ENCODE measurements at regions not wholly inside any gene's neighbourhood (a gene's known extent, or its start where the extent isn't known, plus 50 kb on each side); places are given as distances from the start of the nearest gene placed in this dataset.

DNA sequence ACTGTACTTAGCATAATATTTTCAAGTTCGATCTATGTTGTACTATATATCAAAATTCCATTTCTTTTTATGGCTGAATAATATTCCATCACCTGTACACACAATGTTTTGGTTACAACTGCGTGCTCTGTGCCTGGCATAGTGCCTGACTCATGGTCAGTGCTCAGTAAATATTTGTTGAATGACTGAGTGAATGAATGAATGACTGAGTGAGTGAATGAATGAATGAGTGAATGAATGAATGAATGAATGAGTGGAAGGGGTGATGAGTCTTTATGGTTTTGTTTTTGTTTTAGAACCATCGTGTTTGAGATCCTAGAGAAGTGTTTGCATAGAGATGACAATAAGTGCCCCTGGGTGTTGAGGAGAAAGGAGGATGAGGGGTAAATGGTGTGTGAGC, 155.3 kb downstream of the MRM1 start:
- Histone ChIP-seq H4K20me1 (replicated peaks; ENCODE audit: insufficient read depth) (no peaks in the 10 kb centered on the region), H3K4me3 (no peak overlapping the region), H3K9me2 (ENCODE audit: insufficient read depth) (no peaks in the 10 kb centered on the region), H3K27me3 (ENCODE audit: insufficient read depth) (no peaks in the 10 kb centered on the region), H3K27ac (ENCODE audit: low read depth) (no peak overlapping the region), H3K4me2 (no peak overlapping the region), H2AFZ (no peak overlapping the region), H3K4me1 (ENCODE audit: insufficient read depth) (no peaks in the 10 kb centered on the region), H3K79me2 (replicated peaks; ENCODE audit: insufficient read depth) (no peaks in the 10 kb centered on the region), H3K36me3 (ENCODE audit: insufficient read depth) (no peaks in the 10 kb centered on the region), H3F3A (replicated peaks; ENCODE audit: low read depth) (no peaks in the 10 kb centered on the region)
- DNase-seq (ENCODE audit: low spot score) (no peak), ATAC-seq (no peak)
- TF ChIP-seq NANOG (IDR thresholded peaks at IDR 0.05; ENCODE audit: borderline replicate concordance), result no peak
- TF ChIP-seq JUNB (IDR thresholded peaks at IDR 0.05; ENCODE audit: unreplicated experiment), result no peak
- TF ChIP-seq ZNF331 (CRISPR knock-in tag; IDR thresholded peaks at IDR 0.05; ENCODE audit: low read depth), result no peak
- no peak for TF ChIP-seq EZH2 (IDR thresholded peaks at IDR 0.05; ENCODE audit: low read depth, unreplicated experiment)
- Mint-ChIP-seq H3K9me3 (peaks cover 3% of the 10 kb centered on the region; the same call in 1 of the 3 replicates), H3K27ac (no peak overlapping the region), H3K27me3 (ENCODE audit: insufficient read depth, low read depth, poor library complexity) (peaks cover 4% of the 10 kb centered on the region), H3K4me3 (no peak overlapping the region), H3K4me1 (peaks cover 16% of the 10 kb centered on the region), H3K36me3 (ENCODE audit: low read depth) (no peaks in the 10 kb centered on the region; the same call in 2 of the 3 replicates)

DNA sequence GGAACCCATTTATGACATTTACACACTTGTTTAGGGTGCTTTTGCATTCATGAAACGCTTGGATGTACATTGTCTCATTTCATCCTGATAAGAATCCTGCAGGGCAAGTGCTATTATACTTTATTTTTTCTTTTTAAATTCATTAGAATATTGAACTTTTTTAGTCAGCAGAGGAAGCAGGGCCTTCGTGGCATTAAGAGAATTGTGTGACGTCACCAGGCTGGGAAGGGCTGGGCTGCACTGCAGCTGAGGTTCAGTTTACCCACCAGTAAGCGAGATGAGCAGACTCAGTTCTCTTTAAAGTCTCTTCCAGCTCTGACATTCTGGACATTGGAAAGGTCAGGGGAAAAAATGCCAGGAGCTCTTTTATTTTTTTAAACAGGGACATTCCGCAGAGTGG, 159.0 kb downstream of the MRM1 start:
- ATAC-seq (no peak), DNase-seq (ENCODE audit: low spot score) (no peak)
- peaks cover 3% of the 10 kb centered on the region; the same call in 1 of the 3 replicates for H3K9me3 Mint-ChIP-seq
- no peak overlapping the region for H3K4me3 Mint-ChIP-seq
- Histone ChIP-seq H3K27ac (ENCODE audit: low read depth) (no peak overlapping the region), H3F3A (replicated peaks; ENCODE audit: low read depth) (no peaks in the 10 kb centered on the region), H3K9me2 (ENCODE audit: insufficient read depth) (no peaks in the 10 kb centered on the region), H3K4me2 (no peak overlapping the region), H3K4me1 (ENCODE audit: insufficient read depth) (peaks cover 4% of the 10 kb centered on the region; the same call in 1 of the 2 replicates), H4K20me1 (replicated peaks; ENCODE audit: insufficient read depth) (no peaks in the 10 kb centered on the region), H3K4me3 (no peak overlapping the region), H2AFZ (no peak overlapping the region), H3K36me3 (ENCODE audit: insufficient read depth) (no peaks in the 10 kb centered on the region), H3K27me3 (ENCODE audit: insufficient read depth) (no peaks in the 10 kb centered on the region), H3K79me2 (replicated peaks; ENCODE audit: insufficient read depth) (no peaks in the 10 kb centered on the region)
- H3K36me3 Mint-ChIP-seq (ENCODE audit: low read depth), result no peaks in the 10 kb centered on the region; the same call in 2 of the 3 replicates
- no peak overlapping the region for H3K27ac Mint-ChIP-seq
- peaks cover 21% of the 10 kb centered on the region for H3K4me1 Mint-ChIP-seq
- TF ChIP-seq STAT1 (IDR thresholded peaks at IDR 0.05; ENCODE audit: unreplicated experiment), result no peak
- no peak for TF ChIP-seq CREB1 (CRISPR knock-in tag; IDR thresholded peaks at IDR 0.05; ENCODE audit: low read depth)
- TF ChIP-seq, protein P1, sequence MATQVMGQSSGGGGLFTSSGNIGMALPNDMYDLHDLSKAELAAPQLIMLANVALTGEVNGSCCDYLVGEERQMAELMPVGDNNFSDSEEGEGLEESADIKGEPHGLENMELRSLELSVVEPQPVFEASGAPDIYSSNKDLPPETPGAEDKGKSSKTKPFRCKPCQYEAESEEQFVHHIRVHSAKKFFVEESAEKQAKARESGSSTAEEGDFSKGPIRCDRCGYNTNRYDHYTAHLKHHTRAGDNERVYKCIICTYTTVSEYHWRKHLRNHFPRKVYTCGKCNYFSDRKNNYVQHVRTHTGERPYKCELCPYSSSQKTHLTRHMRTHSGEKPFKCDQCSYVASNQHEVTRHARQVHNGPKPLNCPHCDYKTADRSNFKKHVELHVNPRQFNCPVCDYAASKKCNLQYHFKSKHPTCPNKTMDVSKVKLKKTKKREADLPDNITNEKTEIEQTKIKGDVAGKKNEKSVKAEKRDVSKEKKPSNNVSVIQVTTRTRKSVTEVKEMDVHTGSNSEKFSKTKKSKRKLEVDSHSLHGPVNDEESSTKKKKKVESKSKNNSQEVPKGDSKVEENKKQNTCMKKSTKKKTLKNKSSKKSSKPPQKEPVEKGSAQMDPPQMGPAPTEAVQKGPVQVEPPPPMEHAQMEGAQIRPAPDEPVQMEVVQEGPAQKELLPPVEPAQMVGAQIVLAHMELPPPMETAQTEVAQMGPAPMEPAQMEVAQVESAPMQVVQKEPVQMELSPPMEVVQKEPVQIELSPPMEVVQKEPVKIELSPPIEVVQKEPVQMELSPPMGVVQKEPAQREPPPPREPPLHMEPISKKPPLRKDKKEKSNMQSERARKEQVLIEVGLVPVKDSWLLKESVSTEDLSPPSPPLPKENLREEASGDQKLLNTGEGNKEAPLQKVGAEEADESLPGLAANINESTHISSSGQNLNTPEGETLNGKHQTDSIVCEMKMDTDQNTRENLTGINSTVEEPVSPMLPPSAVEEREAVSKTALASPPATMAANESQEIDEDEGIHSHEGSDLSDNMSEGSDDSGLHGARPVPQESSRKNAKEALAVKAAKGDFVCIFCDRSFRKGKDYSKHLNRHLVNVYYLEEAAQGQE (IDR thresholded peaks at IDR 0.05; ENCODE audit: unreplicated experiment), result no peak
- no peak for TF ChIP-seq NANOG (IDR thresholded peaks at IDR 0.05; ENCODE audit: borderline replicate concordance)
- TF ChIP-seq EZH2 (IDR thresholded peaks at IDR 0.05; ENCODE audit: low read depth, unreplicated experiment), result no peak
- TF ChIP-seq, protein P2, sequence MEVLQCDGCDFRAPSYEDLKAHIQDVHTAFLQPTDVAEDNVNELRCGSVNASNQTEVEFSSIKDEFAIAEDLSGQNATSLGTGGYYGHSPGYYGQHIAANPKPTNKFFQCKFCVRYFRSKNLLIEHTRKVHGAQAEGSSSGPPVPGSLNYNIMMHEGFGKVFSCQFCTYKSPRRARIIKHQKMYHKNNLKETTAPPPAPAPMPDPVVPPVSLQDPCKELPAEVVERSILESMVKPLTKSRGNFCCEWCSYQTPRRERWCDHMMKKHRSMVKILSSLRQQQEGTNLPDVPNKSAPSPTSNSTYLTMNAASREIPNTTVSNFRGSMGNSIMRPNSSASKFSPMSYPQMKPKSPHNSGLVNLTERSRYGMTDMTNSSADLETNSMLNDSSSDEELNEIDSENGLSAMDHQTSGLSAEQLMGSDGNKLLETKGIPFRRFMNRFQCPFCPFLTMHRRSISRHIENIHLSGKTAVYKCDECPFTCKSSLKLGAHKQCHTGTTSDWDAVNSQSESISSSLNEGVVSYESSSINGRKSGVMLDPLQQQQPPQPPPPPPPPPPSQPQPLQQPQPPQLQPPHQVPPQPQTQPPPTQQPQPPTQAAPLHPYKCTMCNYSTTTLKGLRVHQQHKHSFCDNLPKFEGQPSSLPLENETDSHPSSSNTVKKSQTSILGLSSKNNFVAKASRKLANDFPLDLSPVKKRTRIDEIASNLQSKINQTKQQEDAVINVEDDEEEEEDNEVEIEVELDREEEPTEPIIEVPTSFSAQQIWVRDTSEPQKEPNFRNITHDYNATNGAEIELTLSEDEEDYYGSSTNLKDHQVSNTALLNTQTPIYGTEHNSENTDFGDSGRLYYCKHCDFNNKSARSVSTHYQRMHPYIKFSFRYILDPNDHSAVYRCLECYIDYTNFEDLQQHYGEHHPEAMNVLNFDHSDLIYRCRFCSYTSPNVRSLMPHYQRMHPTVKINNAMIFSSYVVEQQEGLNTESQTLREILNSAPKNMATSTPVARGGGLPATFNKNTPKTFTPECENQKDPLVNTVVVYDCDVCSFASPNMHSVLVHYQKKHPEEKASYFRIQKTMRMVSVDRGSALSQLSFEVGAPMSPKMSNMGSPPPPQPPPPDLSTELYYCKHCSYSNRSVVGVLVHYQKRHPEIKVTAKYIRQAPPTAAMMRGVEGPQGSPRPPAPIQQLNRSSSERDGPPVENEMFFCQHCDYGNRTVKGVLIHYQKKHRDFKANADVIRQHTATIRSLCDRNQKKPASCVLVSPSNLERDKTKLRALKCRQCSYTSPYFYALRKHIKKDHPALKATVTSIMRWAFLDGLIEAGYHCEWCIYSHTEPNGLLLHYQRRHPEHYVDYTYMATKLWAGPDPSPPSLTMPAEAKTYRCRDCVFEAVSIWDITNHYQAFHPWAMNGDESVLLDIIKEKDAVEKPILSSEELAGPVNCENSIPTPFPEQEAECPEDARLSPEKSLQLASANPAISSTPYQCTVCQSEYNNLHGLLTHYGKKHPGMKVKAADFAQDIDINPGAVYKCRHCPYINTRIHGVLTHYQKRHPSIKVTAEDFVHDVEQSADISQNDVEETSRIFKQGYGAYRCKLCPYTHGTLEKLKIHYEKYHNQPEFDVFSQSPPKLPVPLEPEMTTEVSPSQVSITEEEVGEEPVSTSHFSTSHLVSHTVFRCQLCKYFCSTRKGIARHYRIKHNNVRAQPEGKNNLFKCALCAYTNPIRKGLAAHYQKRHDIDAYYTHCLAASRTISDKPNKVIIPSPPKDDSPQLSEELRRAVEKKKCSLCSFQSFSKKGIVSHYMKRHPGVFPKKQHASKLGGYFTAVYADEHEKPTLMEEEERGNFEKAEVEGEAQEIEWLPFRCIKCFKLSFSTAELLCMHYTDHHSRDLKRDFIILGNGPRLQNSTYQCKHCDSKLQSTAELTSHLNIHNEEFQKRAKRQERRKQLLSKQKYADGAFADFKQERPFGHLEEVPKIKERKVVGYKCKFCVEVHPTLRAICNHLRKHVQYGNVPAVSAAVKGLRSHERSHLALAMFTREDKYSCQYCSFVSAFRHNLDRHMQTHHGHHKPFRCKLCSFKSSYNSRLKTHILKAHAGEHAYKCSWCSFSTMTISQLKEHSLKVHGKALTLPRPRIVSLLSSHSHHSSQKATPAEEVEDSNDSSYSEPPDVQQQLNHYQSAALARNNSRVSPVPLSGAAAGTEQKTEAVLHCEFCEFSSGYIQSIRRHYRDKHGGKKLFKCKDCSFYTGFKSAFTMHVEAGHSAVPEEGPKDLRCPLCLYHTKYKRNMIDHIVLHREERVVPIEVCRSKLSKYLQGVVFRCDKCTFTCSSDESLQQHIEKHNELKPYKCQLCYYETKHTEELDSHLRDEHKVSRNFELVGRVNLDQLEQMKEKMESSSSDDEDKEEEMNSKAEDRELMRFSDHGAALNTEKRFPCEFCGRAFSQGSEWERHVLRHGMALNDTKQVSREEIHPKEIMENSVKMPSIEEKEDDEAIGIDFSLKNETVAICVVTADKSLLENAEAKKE (CRISPR knock-in tag; IDR thresholded peaks at IDR 0.05), result no peak
- no peak for TF ChIP-seq ZNF114 (CRISPR knock-in tag; IDR thresholded peaks at IDR 0.05)
- TF ChIP-seq JUNB (IDR thresholded peaks at IDR 0.05; ENCODE audit: unreplicated experiment), result no peak
- H3K27me3 Mint-ChIP-seq (ENCODE audit: insufficient read depth, low read depth, poor library complexity), result peaks cover 3% of the 10 kb centered on the region

All from GM23338 (cell line).